Activated naive CD8-positive, alpha-beta T cell treated with anti-CD3 and anti-CD28 coated beads, Interleukin-2, amount 10 ng/mL, durations not matched to agents 7 days and 5 days (primary cell): ENCODE measurements at regions not wholly inside any gene's neighbourhood (a gene's known extent, or its start where the extent isn't known, plus 50 kb on each side); places are given as distances from the start of the nearest gene placed in this dataset.
"Not testable (repeated sequence)": the region's sequence is repeated elsewhere in the genome, so short reads cannot be mapped to it uniquely, and the experiment has no call there.

ENCODE experiments used
- ATAC-seq: fragments of 150-1000 bp; cut with Tn5 transposase; one replicate; pipeline ENCODE4 v1.10.0; 2021; ENCODE audit warnings: low read depth, moderate library complexity
- POLR2A ChIA-PET: fragments of 350-600 bp; sonication (Branson Sonifier 250); formaldehyde crosslinking; loops from one replicate; lab custom pipeline; 2021; ENCODE audit warnings: antibody characterized with exemption; lab: Charles Lee
- DNase-seq: peaks from one replicate; pipeline ENCODE4 v3.0.0; 2021
- H3K27ac Mint-ChIP-seq: one replicate; pipeline ENCODE4 v1.8.0; 2022; ENCODE audit warnings: mild to moderate bottlenecking, mixed read lengths
- H3K27me3 Mint-ChIP-seq: one replicate; pipeline ENCODE4 v1.8.0; 2022; ENCODE audit warnings: mild to moderate bottlenecking, moderate library complexity, mixed read lengths
- H3K36me3 Mint-ChIP-seq: one replicate; pipeline ENCODE4 v1.8.0; 2021; ENCODE audit warnings: mild to moderate bottlenecking, mixed read lengths
- H3K4me1 Mint-ChIP-seq: one replicate; pipeline ENCODE4 v1.8.0; 2021; ENCODE audit warnings: mixed read lengths
- H3K4me3 Mint-ChIP-seq: one replicate; pipeline ENCODE4 v1.8.0; 2022; ENCODE audit warnings: mild to moderate bottlenecking, moderate library complexity, mixed read lengths
- H3K9me3 Mint-ChIP-seq: one replicate; pipeline ENCODE4 v1.8.0; 2021; ENCODE audit warnings: mixed read lengths

- peaks cover 14% of the 10 kb centered on the region for H3K4me1 Mint-ChIP-seq
- H3K36me3 Mint-ChIP-seq, ATAC-seq, DNase-seq, H3K27me3 Mint-ChIP-seq, H3K9me3 Mint-ChIP-seq, POLR2A ChIA-PET, H3K4me3 Mint-ChIP-seq, H3K27ac Mint-ChIP-seq: not testable (repeated sequence)
Measured at GRCh38 chr16:29143739-29144668, 159.2 kb downstream of the LAT start.

- H3K9me3 Mint-ChIP-seq, H3K4me3 Mint-ChIP-seq, DNase-seq, ATAC-seq, H3K36me3 Mint-ChIP-seq, H3K27me3 Mint-ChIP-seq, POLR2A ChIA-PET, H3K4me1 Mint-ChIP-seq: not testable (repeated sequence)
- peak overlapping the region; percentile 9 for H3K27ac Mint-ChIP-seq
Measured at GRCh38 chr16:29142506-29142905, 157.7 kb downstream of the LAT start.

- peak overlapping the region; percentile 9 for H3K27ac Mint-ChIP-seq
- no peak overlapping the region for H3K4me3 Mint-ChIP-seq
- no peak for ATAC-seq
Measured at GRCh38 chr16:29141586-29142324, 156.9 kb downstream of the LAT start.

GRCh38 chr16:29141121-29141520 is 156.3 kb downstream of the LAT start:
- H3K4me3 Mint-ChIP-seq, H3K4me1 Mint-ChIP-seq, POLR2A ChIA-PET, H3K27ac Mint-ChIP-seq, ATAC-seq, H3K9me3 Mint-ChIP-seq, H3K36me3 Mint-ChIP-seq, DNase-seq, H3K27me3 Mint-ChIP-seq: not testable (repeated sequence)

More at GRCh38 chr16:29141586-29142324, 156.9 kb downstream of the LAT start:
- H3K4me1 Mint-ChIP-seq: peaks cover 2% of the 10 kb centered on the region
- H3K9me3 Mint-ChIP-seq: no peaks in the 10 kb centered on the region
- H3K27me3 Mint-ChIP-seq: no peaks in the 10 kb centered on the region
- POLR2A ChIA-PET: no interaction called here
- DNase-seq: no peak
- peaks cover 5% of the 10 kb centered on the region for H3K36me3 Mint-ChIP-seq

DNA sequence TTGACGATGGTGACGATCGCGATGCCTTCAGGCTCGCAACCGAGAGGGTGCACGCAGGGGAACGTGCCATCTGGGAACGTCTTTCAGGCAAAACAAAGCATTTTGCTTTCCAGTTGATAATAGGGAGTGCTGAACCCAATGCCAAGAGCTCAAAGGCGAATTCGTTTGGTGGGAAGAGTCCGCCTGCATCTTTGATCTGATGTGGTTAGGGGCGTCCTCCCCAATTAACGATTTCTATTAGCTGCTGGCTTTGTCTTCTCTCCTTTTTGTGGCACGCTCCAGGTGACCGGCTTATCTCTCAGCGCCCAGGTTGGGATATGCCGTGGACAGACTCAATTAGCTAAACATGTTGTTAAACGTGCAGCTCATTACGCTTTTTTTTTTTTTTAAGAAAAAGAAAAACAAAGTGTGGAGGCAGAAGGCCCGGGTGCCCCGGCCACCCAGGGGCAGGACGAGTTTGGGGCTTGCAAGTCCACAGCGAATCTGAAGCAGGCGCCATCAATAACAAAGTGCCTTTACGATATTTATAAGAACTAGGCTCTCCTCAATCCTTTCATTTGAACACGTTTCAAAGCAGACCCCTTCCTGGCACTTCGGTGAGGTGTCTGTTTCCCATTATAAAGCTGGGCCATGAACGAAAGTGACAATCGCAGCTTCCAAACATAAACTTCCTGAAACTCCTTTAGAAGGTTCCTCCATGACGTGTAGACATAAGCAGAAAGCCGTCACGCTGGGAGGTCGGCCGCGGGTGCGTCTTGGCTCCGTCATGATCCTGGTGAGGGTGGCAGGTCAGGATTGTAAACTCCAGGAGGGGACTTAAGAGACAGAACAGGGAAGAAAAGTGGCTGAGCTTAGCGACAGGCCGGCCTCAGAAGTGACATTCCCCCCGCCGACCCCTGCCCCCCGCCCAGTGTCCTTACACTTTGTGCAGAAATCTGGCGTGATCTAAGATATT is 155.3 kb downstream of the LAT start:
- POLR2A ChIA-PET, H3K36me3 Mint-ChIP-seq, H3K4me3 Mint-ChIP-seq, H3K27me3 Mint-ChIP-seq, H3K27ac Mint-ChIP-seq, H3K9me3 Mint-ChIP-seq, ATAC-seq, H3K4me1 Mint-ChIP-seq, DNase-seq: not testable (repeated sequence)

DNA sequence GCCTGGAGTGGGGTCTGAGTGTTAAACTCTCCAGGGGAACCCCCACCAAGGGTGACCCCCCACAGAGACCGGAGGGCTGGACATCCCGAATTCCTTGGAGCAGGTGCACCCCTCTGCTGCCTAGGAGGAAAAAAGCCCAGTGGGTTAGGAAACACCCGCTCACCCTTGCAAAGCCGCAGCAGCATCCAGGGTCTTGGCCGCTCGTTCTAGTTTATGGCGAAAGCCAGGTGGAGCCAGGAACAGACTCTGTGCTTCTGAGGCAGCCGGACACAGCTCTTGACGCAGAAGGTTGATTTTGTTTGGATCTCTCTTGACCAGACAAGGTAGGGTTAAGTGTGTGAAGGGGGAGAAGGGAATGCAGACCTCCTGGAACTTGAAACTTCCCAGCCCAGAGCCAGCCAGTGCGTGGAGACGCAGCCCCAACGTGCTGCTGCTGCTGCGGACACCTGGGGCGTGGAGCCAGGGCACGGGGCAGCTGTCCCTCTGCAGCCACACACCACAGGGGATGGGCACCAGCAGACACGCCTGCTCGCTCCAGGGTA is 154.5 kb downstream of the LAT start:
- Mint-ChIP-seq H3K4me1 (peaks cover 6% of the 10 kb centered on the region), H3K9me3 (peaks cover 5% of the 10 kb centered on the region), H3K36me3 (peaks cover 8% of the 10 kb centered on the region), H3K4me3 (no peak overlapping the region), H3K27me3 (no peaks in the 10 kb centered on the region), H3K27ac (no peak overlapping the region)
- no peak for DNase-seq
- ATAC-seq: no peak
- POLR2A ChIA-PET: no interaction called here

DNA sequence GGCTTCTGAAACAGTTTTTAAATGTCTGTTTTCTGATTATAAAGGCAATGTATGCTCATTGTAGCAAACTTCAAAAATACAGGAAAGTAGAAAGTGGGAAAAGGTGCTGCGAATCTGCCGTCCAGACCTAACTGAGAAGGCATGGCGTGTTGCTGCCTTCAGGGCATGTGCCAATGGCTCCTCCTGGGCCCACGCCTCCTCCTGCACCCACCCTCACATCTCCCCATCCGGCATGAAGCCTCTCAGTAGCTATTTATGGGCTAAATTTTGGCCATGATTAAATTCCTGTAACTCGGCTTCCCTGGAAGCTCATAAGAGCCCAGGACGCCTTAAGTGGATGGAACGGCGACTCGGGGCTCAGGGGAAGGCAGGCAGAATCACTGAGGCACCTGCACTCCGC is 153.8 kb downstream of the LAT start:
- H3K4me1 Mint-ChIP-seq, ATAC-seq, H3K9me3 Mint-ChIP-seq, H3K27ac Mint-ChIP-seq, H3K4me3 Mint-ChIP-seq, POLR2A ChIA-PET, H3K36me3 Mint-ChIP-seq, DNase-seq, H3K27me3 Mint-ChIP-seq: not testable (repeated sequence)

GRCh38 chr16:29137894-29138662 is 153.2 kb downstream of the LAT start:
- H3K4me3 Mint-ChIP-seq, DNase-seq, H3K9me3 Mint-ChIP-seq, H3K36me3 Mint-ChIP-seq, H3K27ac Mint-ChIP-seq, POLR2A ChIA-PET, H3K4me1 Mint-ChIP-seq, ATAC-seq, H3K27me3 Mint-ChIP-seq: not testable (repeated sequence)

- H3K4me3 Mint-ChIP-seq, ATAC-seq, H3K36me3 Mint-ChIP-seq, H3K9me3 Mint-ChIP-seq, DNase-seq, H3K27ac Mint-ChIP-seq, POLR2A ChIA-PET, H3K27me3 Mint-ChIP-seq, H3K4me1 Mint-ChIP-seq: not testable (repeated sequence)
Measured at GRCh38 chr16:29137461-29137860, 152.6 kb downstream of the LAT start.

DNA sequence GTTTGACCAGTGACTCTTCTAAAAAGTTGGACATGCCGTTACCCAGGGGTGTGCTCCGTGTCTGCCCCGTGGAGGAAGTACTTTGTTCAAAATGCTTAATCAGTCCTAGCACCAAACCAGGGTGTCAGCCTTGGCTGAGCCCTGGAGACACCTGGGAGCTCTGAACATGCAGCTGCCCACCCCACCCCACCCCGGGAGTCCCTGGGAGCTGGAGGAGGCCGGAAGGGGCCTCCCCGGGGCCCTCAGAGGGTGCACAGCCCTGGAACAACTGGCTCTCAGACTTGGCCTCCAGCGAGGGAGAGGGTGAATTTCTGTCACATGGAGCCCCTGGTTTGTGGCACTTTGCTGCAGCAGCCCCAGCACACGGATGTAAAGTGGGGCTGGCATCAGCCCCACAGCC is 152.1 kb downstream of the LAT start:
- H3K36me3 Mint-ChIP-seq, H3K4me3 Mint-ChIP-seq, H3K27me3 Mint-ChIP-seq, H3K4me1 Mint-ChIP-seq, POLR2A ChIA-PET, DNase-seq, H3K27ac Mint-ChIP-seq, ATAC-seq, H3K9me3 Mint-ChIP-seq: not testable (repeated sequence)

DNA sequence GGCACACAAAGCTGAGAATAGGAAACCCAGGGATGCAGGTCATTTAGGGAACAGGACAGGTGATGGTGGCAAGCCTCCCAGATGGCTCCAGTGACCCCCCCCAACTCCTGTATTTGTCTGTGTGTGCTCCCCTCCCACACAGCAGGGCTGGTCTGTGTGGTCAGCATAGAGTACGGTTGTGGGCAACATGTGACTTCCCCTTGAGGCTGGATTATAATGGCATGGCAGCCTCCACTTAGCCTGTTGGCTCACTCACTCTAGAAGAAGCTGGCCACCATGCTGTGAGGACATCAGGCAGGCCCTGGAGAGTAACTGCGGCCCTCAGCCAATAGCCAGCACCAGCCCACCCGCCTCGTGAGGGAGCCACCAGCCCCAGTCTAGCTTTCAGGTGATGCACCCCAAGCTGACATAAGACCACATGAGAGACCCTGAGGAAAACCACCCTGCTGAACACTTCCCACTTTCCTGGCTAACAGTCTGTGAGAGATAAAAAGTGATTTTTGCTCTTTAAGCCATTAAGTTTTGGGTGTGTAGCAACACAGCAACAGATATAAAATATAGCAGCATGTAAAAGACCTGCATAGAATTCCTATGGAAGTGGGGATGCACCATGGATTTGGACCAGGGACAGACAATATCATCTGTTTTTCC is 151.3 kb downstream of the LAT start:
- H3K4me1 Mint-ChIP-seq, H3K4me3 Mint-ChIP-seq, H3K9me3 Mint-ChIP-seq, DNase-seq, POLR2A ChIA-PET, H3K36me3 Mint-ChIP-seq, H3K27me3 Mint-ChIP-seq, ATAC-seq, H3K27ac Mint-ChIP-seq: not testable (repeated sequence)

DNA sequence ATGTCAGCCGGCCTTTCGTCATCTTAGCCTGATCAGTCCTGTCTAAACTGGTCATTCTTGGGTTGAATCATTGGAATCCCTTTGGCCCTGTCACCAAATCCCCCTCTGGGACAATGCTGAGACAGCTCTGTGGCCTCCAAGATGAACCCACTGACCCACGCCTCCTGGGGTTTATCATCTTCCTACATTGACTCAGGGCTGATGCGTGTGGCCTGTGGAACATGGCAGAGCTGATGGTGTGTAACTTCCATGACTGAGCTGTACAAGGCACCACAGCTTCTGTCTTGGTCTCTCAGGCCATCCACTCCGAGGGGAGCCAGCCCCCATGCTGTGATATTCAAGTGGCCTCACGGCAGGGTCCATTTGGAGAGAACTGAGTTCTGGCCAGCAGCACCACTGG is 150.2 kb downstream of the LAT start:
- H3K27me3 Mint-ChIP-seq, H3K36me3 Mint-ChIP-seq, H3K27ac Mint-ChIP-seq, POLR2A ChIA-PET, H3K9me3 Mint-ChIP-seq, ATAC-seq, H3K4me3 Mint-ChIP-seq, H3K4me1 Mint-ChIP-seq, DNase-seq: not testable (repeated sequence)
